GM19240 (cell line): ENCODE measurements at regions not wholly inside any gene's neighbourhood (a gene's known extent, or its start where the extent isn't known, plus 50 kb on each side); places are given as distances from the start of the nearest gene placed in this dataset.

Source experiments
- DNase-seq: peaks from one replicate; pipeline ENCODE4 v3.0.0; 2011; ENCODE audit warnings: low spot score; ENCODE audit not compliant: insufficient read length

- DNase-seq, result no peak
Observed at GRCh38 chr9:86731511-86732063, 215.7 kb downstream of the GAS1 start.

- DNase-seq, result no peak
Observed at GRCh38 chr9:86730163-86730928, 217.0 kb downstream of the GAS1 start.

DNA sequence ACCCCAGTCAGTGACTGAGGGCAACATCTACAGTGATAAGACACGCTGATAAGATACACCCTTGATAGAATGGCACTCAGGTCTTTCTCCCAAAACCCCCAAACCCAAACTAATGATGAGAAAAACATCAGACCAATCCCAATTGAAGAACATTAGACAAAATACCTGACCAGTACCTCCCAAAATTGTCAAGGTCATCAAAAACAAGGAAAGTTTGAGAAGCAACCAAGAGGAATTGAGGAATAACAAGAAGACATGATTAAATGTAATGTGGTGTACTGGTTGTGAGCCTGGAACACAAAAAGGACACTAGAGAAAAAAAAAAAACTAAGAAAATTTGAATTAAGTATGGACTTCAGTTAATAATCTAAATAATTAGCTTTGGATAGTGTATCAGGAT is 222.8 kb downstream of the GAS1 start:
- no peak for DNase-seq

GRCh38 chr9:86723346-86723745 is 224.0 kb downstream of the GAS1 start:
- no peak for DNase-seq

DNA sequence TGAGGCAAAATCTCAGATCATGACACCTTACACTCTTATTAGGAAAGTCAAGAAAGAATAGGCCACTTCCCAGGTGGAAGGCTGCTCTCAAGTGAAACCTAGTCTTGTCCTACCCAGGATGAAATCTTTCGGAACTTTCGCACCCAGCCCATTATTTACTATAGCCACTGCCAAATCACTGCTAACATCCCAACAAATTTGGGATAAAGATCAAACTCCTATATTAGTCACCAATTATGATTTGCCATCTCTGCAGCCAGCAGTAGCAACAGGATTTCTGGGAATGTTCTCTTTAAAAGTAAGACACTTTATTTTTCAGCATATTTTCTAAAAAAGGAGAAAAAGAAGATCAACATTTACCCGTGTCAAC is 224.6 kb downstream of the GAS1 start:
- no peak for DNase-seq

- DNase-seq, result no peak
Observed at GRCh38 chr9:86721843-86722705, 225.2 kb downstream of the GAS1 start.

DNA sequence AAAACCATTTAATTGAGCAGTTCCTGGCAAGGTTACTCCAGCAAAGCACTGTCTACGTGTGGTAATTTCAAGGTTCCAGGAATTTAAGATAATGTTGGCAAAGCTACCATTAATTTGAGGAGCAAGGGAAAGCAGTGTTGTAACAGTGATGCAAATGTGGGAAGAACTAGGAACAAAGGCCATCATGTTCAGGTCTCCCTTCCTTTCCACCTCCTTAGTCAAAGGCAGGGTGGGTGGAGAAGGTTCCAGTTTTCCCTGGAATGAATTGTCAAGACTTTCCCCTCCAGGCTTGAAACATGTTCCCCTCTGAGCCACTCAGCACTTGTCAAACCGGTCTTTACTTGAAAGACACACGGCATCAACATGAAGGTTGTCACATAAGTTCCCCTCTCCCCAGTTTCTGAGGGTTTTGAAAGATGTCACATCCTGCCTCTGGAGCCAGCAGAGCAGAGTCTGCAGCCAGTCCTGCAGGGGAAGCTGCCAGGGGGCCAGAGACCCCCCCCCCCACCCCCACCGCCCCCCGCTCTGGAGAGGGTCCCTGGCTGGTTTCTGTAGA is 226.0 kb downstream of the GAS1 start:
- no peak for DNase-seq

- DNase-seq, result no peak
Observed at GRCh38 chr9:86720639-86721225, 226.6 kb downstream of the GAS1 start.

DNA sequence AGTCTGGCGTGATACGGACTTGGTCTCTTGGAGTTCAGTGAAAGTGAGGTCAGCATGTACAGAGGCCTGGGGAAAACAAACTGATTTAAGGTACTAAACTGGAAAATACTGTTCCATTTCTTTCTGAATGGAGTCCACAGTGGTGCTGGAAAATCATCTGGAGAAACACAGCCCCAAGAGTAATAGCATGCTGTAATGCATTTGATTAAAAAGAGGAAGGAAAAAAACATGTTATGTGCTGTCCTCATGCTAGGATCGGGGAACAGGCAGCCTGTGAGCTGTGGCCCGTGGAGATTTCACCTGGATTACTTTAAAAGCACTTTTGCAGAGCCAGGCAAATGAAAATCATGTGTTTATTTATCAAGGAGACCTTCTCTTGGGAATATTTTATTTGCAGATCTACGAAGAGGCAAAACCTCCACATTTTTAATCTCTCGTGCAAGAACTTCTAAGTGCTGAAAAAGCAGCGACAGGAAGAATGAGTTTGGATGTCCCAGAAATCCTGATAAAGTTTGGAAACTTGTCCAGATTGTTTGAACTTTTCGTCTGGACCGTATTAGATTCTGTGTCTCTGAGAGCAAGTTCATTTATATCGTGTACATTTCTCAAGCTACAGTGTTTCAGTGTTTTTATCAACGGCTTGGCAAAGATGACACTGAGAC is 228.8 kb downstream of the GAS1 start:
- no peak for DNase-seq

GRCh38 chr9:86716326-86716922 is 230.9 kb downstream of the GAS1 start:
- no peak for DNase-seq

DNA sequence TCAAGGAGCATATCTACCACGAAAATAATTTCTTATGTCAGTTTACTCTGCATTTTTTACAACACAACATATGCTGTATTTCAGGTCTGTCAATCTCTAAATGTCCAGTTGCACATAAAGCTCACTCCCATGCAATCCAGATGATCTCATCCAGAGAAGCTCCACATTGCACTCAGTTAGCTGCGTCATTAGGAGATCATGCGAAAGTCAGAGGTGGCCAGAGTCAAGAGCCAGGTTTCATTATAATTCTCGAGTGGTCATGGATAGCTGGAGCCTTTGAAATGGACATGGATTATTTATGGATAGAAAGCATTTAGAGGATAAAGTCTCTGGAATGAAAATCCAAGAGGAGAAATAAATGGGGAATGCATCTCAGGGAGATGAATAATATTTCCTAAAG is 232.3 kb downstream of the GAS1 start:
- DNase-seq, result no peak

DNA sequence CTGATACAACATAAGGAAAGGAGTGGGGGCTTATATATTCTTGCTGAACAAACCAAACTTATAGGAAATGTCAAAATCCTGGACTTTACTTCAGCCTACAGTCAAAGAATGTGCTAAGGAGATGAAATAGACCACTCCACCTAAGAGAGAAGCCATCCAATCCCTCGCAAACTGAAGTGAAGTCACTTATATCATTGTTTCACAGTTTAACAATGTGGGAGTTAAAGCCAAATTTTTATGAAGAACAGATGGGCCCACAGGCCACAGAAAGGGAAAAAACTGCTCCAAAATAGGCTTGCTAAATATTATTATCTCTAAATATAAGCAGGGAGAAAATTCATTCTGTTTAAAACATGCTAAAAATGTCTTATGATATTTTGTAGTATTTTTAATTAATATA is 233.3 kb downstream of the GAS1 start:
- no peak for DNase-seq

DNA sequence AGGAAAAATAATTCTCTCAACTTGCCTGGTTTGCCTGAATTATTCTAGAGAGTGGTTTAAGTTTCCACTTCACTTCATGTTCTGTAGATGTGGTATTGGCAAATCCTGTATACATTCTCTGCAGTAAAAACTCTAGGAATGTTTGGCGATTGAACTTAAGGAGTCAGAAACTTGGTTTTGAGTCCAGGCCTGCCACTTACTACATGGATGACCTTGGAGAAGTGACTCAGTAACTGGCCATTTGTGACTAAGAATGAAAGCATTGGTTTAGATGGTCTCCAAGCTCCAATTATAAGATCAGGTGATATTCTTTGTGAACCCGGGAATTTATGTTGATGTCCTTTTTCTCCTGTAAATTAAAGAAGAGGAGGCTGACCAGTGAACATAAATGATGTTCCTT is 233.8 kb downstream of the GAS1 start:
- no peak for DNase-seq

DNA sequence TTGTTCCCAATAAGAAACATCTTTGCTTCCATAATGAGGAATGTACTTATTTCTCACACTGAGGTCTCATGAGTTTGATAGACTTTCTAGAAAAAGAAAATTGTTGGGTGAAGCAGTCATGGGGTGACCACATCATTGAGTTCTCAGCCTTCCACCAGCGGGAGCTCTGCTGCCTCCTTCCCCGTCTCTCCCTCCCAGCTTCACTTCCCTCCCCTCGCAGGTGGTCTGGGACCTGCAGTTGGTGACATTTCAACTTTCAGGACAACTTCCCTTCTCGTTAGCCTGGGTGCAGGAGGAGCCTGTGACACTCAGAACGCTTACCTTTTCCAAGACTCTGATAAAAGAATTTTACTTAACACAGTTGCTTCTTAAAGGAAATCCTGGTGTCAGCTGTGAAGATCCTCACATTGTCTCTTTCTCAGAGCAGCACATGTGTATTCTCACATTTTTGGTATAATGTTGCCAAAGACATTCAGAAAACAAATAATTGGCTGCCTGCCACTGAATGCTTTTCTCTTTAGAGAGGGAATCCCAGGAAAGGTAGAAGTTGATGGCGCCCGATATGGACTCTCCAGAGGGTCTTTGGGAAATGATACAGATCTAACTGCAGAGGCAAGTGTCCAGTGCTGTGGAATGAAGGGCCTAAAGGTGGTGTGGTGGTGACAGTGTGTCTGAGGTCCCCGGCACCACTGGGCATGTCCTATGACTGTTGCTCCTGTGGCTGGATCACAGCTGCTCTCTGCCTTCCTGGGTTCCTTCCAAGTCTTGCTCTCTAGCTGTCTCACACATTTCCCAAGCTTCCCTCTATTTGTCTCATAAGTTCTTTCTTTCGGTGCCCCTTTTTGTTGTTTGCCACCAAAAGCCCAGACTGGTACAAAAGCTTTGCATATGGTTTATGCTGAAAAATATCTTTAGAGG is 238.1 kb downstream of the GAS1 start:
- no peak for DNase-seq

GRCh38 chr9:86707932-86708510 is 239.3 kb downstream of the GAS1 start:
- DNase-seq, result no peak

GRCh38 chr9:86706391-86706790 is 240.9 kb downstream of the GAS1 start:
- no peak for DNase-seq

DNA sequence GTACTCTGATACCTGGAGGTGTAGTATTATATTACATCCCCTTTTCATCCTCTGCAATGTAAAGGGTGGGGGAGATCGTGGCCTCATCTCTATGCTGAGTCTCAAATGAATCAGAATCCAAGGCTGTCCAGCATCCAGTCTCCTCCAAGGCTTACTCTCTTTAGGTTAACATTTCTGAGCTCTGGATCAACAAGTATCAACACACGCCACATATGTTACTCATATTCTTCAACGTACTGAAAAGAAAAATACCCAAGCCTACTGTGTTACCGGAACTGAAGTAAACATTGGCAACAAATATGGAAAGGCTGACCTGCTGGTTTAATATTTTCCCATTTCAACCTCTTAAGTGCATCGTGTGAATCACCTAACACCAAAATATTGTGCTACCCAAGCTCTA is 241.8 kb downstream of the GAS1 start:
- no peak for DNase-seq

- DNase-seq, result no peak
Observed at GRCh38 chr9:86703346-86703745, 244.0 kb downstream of the GAS1 start.

DNA sequence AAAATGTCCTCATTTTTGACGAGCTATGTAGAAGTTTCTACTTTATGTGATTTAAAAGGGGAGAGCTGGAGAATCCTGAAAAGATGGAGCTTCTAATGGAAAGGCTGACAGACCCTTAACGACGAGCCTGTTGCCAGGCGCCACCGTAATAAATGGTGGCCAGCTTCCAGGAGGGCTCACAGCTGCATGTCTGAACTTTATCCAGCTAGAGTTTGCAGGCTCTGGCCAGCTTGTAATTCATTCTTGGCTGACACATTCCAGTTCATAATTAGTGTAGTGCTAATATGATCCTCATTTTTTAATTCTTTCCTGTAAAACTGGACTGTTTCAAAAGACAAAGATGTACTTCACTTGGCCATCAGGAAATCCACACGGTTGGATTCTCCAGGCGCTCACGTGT is 246.7 kb downstream of the GAS1 start:
- no peak for DNase-seq
